ENCODE measurements at regions not wholly inside any gene's neighbourhood (a gene's known extent, or its start where the extent isn't known, plus 50 kb on each side); places are given as distances from the start of the nearest gene placed in this dataset.
"Not testable (repeated sequence)": the region's sequence is repeated elsewhere in the genome, so short reads cannot be mapped to it uniquely, and the experiment has no call there.

- intact Hi-C loops (cut with DNase I), result loop anchor here (5.0 kb wide), 1 partner anchor 518 kb away; no protein-coding TSS in a partner anchor
- DNase-seq (ENCODE audit: low spot score), result no peak
- ATAC-seq, result no peak
Measured at GRCh38 chr6:168369786-168370185, 50.2 kb upstream of the DACT2 start.

GRCh38 chr6:168370310-168370991 is 50.9 kb upstream of the DACT2 start:
- intact Hi-C loops (cut with DNase I), result loop anchor here (5.0 kb wide), 1 partner anchor 517 kb away; no protein-coding TSS in a partner anchor
- peak; percentile 89 for ATAC-seq
- peak; percentile 89 for DNase-seq (ENCODE audit: low spot score)

- ATAC-seq, result no peak
- no peak for DNase-seq (ENCODE audit: low spot score)
- intact Hi-C loops (cut with DNase I), result loop anchor here (5.0 kb wide), 1 partner anchor 516 kb away; no protein-coding TSS in a partner anchor
Measured at GRCh38 chr6:168371185-168371584, 51.6 kb upstream of the DACT2 start.

GRCh38 chr6:168371618-168371980 is 52.0 kb upstream of the DACT2 start:
- DNase-seq (ENCODE audit: low spot score) (no peak), ATAC-seq (no peak)
- intact Hi-C loops (cut with DNase I), result loop anchor here (5.0 kb wide), 1 partner anchor 516 kb away; no protein-coding TSS in a partner anchor

DNA sequence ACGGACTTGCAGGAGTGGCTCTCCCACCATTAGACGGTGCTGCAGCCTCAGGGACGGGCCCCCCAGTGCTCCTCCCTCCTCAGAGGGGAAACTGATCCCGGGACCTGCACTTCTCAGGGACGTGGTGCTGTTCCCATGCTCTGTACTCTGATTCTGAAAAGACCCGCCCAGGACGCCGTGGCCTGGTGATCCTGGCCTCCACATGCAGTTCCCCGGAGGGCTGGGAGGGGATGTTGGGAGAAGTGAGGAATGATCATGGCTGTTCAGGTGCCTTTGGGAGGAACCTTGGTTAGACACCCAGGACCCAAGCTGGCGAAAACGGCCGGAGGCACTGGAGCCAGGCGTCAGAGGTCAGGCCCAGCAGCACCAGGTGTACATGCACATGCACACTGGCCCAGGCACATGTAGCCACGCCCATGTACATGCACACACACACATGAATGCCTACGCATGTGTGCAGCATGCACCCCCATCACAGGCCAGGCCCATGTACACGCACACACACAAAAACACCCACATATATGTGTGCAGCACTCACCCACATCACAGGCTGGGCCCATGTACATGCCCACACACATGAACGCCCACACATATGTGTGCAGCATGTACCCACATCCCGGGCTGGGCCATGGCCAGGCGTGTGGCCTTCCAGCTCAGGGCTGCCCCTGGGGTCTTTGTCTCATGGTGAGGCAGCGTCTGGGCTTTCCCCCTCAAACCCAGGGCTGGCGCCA is 52.6 kb upstream of the DACT2 start:
- ATAC-seq (no peak), DNase-seq (ENCODE audit: low spot score) (no peak)
- intact Hi-C loops (cut with DNase I), result loop anchor here (5.0 kb wide), 1 partner anchor 515 kb away; no protein-coding TSS in a partner anchor

DNA sequence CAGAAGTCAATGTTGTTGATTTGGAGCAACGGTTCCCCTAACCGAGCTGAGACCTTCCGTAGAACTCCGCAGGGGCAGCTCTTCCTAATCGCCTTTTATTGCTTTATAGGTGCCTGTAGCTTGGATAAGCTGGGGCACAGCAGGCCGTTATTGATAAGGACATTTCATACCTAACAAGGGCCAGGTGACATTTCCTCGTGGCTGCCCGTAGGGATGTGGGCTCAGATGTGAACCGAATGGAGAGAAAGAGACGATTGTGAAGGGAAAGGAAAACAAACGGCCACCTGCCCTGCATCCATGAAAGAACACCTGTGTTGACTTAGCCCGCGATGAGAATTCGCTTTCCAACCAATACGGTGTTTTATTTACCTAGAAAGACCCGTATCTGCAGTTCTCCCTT is 53.3 kb upstream of the DACT2 start:
- intact Hi-C loops (cut with DNase I), result loop anchor here (5.0 kb wide), 1 partner anchor 514 kb away; no protein-coding TSS in a partner anchor
- DNase-seq (ENCODE audit: low spot score), result no peak
- ATAC-seq, result no peak

- DNase-seq (ENCODE audit: low spot score) (peak; percentile 42), ATAC-seq (no peak)
- intact Hi-C loops (cut with DNase I), result loop anchor here (5.0 kb wide), 1 partner anchor 514 kb away; no protein-coding TSS in a partner anchor
Measured at GRCh38 chr6:168373389-168373788, 53.8 kb upstream of the DACT2 start.

DNA sequence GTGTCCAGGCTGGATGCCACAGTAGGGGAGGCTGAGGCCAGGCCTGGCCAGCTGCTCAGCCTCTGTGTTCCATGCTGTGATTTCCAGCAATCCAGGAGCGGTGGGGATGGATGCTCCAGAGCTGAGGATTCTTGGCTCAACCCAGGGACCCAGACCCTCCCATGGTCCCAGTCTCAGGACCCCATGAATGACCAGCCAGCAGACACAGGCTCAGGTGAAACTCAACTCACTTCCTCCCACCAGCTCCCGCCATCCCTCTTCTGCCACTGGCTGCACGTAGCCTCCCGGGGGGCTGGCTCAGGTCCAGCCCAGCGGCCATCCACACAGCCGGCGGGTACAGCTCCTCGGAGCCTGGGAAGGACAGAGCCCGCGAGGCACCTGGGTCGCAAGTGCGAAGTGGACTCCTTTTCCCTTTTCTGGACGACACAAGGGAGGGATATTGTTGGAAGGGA is 54.5 kb upstream of the DACT2 start:
- intact Hi-C loops (cut with DNase I), result loop anchor here (5.0 kb wide), 1 partner anchor 513 kb away; no protein-coding TSS in a partner anchor
- DNase-seq (ENCODE audit: low spot score) (peak; percentile 48), ATAC-seq (no peak)

DNA sequence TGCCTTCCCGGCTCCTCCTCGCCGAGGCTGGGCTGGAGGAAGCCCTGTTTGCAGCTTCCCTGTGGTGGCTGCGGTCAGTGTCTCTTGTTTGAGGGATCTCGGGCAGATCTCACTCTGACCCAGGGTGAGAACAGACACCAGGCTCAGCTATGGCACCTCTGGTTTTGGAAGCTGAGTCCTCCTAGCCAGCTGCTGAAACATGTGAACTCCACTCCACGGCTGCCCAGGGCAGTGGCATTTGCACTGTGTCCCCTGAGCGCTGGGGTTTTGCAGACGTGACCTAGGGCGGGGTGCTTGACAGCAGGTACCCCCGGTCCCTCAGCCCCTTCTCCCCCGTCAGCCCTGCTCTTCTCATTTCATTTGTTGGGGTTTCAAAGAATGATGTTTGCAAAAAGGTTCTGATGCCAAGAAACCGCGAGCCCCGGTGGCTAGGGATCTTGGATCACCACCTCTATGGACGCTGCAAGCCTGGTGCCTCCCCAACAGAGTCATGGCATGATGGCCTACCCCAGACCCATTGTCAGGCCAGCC is 55.0 kb upstream of the DACT2 start:
- peak; percentile 46 for DNase-seq (ENCODE audit: low spot score)
- intact Hi-C loops (cut with DNase I), result loop anchor here (5.0 kb wide), 1 partner anchor 513 kb away; no protein-coding TSS in a partner anchor
- no peak for ATAC-seq

GRCh38 chr6:168376120-168376519 is 56.5 kb upstream of the DACT2 start:
- ATAC-seq (no peak), DNase-seq (ENCODE audit: low spot score) (peak; percentile 36)
- intact Hi-C loops (cut with DNase I), result no loop called here

GRCh38 chr6:168376811-168377483 is 57.4 kb upstream of the DACT2 start:
- DNase-seq (ENCODE audit: low spot score) (peak; percentile 41), ATAC-seq (peak; percentile 9)
- intact Hi-C loops (cut with DNase I), result no loop called here

DNA sequence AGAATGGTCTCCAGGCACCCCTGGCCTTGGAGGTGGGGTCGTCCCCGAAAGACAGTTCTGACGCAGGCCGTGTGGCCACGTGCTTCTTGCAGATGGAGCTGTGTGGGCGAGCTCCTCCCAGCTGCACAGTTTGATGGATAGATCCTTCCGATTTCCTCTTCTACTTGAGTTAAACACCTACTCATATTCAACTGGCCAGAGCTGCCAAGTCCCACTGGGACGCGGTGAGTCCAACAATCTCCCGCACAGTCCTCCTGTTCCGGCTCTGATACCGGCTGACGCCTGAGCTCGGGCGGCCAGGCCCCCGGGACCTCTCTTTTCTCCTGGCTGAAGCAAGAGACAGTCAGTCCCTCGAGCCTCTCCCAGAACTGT is 57.9 kb upstream of the DACT2 start:
- peak; percentile 87 for ATAC-seq
- intact Hi-C loops (cut with DNase I), result no loop called here
- peak; percentile 71 for DNase-seq (ENCODE audit: low spot score)

DNA sequence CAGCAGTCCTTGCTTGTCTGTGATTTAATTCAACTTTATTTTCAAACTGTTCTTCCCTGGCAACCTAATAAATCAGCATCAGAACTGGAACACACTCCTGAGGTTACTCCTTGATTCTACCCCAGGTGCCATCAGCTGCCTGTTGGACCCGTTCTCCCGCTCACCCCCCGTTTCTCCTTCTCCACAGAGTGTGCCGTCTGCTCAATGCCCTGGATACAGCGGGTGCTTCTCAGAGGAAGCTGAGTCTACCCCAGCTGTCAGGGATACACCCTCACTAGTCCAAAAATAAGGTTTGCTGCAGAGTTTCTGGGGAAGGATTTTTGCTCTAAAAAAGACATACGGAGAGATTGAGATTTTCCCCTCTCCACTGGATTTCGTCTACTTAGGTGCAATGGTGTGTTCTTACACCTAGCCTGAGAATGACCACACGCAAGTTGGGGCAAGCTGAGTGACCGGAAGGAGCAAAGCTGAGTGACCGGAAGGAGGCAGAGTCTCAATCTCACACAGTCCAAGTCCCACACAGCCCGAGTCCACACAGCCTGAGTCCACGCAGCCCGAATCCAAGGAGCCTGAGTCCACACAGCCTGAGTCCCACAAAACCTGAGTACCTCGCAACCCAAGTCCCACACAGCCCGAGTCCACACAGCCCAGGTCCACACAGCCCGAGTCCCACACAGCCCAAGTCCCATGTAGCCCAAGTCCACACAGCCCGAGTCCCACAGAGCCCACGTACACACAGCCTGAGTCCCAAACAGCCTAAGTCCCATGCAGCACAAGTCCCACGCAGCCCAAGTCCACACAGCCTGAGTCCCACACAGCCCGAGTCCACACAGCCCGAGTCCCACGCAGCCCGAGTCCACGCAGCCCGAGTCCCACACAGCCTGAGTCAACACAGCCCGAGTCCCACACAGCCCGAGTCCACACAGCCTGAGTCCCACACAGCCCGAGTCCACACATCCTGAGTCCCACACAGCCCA is 58.6 kb upstream of the DACT2 start:
- peak; percentile 48 for ATAC-seq
- intact Hi-C loops (cut with DNase I), result no loop called here
- no peak for DNase-seq (ENCODE audit: low spot score)

- ATAC-seq; intact Hi-C loops (cut with DNase I); DNase-seq (ENCODE audit: low spot score): not testable (repeated sequence)
Measured at GRCh38 chr6:168379579-168379978, 60.0 kb upstream of the DACT2 start.

- ATAC-seq; intact Hi-C loops (cut with DNase I); DNase-seq (ENCODE audit: low spot score): not testable (repeated sequence)
Measured at GRCh38 chr6:168380166-168380955, 60.6 kb upstream of the SMOC2 start.

DNA sequence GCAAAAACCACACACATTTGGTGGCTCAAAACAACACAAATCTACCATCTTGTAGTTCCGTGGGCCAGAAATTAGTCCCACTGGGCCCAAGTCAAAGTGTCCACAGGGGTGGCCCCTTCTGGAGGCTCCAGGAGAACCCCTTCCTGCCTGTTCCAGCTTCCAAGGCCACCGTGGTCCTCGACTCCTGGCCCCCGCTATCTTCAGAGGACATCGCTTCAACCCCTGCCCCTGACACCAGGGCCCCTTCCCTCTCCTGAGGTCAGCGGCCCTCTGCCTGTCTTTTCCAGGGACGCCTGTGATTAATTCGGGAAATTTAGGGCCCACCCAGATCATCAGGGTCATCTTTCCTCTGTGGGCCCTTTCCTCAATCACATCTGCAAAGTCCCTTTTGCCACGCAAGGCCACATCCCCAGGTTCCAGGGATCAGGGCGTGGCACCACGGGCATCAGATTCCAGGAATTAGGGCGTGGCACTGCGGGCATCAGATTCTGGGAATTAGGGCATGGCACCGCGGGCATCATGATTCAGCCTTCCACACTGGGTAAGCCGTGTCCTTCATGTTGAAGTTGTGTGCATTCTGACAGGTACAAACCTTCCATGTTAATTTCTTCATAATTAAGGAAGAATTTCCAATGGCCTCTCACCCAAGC is 59.9 kb upstream of the SMOC2 start:
- intact Hi-C loops (cut with DNase I), result no loop called here
- no peak for DNase-seq (ENCODE audit: low spot score)
- ATAC-seq, result no peak
